ENCODE measurements at regions not wholly inside any gene's neighbourhood (a gene's known extent, or its start where the extent isn't known, plus 50 kb on each side); places are given as distances from the start of the nearest gene placed in this dataset.
"Not testable (repeated sequence)": the region's sequence is repeated elsewhere in the genome, so short reads cannot be mapped to it uniquely, and the experiment has no call there.

DNA sequence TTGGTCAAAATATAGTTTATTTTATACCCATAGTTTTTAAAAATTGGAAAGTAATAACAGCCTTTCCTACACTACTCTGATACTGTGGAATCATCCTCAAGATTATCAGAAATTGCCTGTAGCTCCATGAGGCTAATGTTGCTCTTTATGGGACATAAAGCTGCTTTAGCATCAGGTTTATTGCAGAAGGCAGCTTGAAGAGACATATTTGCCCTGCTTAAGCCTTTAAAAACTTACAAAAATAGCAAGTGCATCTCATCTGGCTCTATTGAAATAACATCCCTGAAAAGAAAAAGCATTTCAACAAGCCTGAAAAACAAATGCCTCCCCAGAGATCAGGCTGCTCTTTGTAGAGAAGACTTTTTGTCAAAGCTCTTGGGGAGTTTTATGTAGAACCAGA lies 142.9 kb upstream of the MON1B start:
- CTCF ChIA-PET: no interaction called here
- Histone ChIP-seq H3K36me3 (ENCODE audit: control insufficient read depth, insufficient read depth, low read length) (no peaks in the 10 kb centered on the region), H3K27me3 (ENCODE audit: control insufficient read depth, insufficient read depth, low read length) (no peaks in the 10 kb centered on the region), H3K4me3 (ENCODE audit: low read depth, low read length) (no peak overlapping the region)
- POLR2A ChIA-PET: no interaction called here
- no peak for DNase-seq (ENCODE audit: low read depth)
- TF ChIP-seq, protein P1, sequence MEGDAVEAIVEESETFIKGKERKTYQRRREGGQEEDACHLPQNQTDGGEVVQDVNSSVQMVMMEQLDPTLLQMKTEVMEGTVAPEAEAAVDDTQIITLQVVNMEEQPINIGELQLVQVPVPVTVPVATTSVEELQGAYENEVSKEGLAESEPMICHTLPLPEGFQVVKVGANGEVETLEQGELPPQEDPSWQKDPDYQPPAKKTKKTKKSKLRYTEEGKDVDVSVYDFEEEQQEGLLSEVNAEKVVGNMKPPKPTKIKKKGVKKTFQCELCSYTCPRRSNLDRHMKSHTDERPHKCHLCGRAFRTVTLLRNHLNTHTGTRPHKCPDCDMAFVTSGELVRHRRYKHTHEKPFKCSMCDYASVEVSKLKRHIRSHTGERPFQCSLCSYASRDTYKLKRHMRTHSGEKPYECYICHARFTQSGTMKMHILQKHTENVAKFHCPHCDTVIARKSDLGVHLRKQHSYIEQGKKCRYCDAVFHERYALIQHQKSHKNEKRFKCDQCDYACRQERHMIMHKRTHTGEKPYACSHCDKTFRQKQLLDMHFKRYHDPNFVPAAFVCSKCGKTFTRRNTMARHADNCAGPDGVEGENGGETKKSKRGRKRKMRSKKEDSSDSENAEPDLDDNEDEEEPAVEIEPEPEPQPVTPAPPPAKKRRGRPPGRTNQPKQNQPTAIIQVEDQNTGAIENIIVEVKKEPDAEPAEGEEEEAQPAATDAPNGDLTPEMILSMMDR (IDR thresholded peaks at IDR 0.05; ENCODE audit: insufficient read depth, low read depth, low read length): no peak

DNA sequence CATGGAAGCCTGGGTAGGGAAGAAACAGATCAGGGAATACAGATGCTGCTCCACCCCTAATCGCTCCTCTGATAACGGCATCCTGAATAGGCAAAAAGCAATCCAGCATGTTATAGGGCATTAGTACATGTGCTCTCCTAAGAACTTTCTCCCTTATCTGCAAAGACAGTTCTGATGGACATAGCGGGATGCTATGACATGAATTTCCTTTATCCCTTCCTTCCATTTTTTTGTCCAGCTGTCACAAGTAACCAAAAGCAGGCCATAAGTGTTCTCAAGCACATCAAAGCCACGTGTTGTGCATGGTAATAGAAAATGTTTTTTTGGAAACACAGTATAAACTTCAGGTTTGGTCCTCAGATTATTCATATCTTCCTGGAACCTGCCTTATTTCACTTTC lies 141.4 kb upstream of the MON1B start:
- TF ChIP-seq, protein P1 (IDR thresholded peaks at IDR 0.05; ENCODE audit: insufficient read depth, low read depth, low read length): no peak
- POLR2A ChIA-PET: no interaction called here
- Histone ChIP-seq H3K27me3 (ENCODE audit: control insufficient read depth, insufficient read depth, low read length) (no peaks in the 10 kb centered on the region), H3K36me3 (ENCODE audit: control insufficient read depth, insufficient read depth, low read length) (no peaks in the 10 kb centered on the region), H3K4me3 (ENCODE audit: low read depth, low read length) (no peak overlapping the region)
- DNase-seq (ENCODE audit: low read depth): no peak
- CTCF ChIA-PET: no interaction called here

DNA sequence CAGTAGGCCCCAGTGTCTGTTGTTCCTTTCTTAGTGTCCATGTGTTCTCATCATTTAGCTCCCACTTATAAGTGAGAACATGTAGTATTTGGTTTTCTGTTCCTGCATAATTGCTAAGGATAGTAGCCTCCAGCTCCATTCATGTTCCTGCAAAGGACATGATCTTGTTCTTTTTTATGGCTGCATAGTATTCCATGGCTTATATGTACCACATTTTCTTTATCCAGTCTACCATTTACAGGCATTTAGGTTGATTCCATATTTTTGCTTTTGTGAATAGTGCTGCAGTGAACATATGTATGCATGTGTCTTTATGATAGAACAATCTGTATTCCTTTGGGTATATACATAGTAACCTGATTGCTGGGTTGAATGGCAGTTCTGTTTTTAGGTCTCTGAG lies 134.4 kb upstream of the MON1B start:
- DNase-seq (ENCODE audit: low read depth); POLR2A ChIA-PET; H3K4me3 ChIP-seq (ENCODE audit: low read depth, low read length); CTCF ChIA-PET; H3K36me3 ChIP-seq (ENCODE audit: control insufficient read depth, insufficient read depth, low read length); H3K27me3 ChIP-seq (ENCODE audit: control insufficient read depth, insufficient read depth, low read length): not testable (repeated sequence)

DNA sequence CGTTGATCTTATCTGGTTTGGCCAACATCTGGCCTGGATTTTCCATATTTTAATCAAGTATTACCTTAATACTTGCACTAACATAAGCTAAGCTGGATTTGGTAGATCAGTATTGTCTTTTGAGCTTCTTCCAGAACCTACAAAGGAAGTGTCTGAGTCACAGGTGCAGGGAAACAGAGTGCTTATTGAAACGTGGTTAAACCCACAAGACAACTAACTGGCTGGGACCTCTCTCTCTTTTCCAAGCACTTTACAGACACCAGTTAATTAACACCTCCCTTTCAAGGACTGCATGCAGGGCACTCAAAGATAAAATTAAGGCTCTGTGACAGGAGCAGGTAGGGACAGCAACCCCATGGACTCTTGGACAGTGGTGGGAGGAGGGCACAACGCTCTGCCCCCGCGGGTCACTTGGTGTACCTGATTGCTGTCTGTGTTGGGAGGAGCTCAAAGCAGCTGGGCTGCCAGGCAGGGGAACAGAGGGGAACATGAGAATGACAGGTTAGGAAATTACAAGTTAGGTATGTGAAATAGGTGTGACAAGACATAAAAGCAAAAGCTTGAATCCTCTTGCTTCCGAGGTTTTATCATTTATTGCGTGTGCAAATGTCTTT lies 133.7 kb upstream of the MON1B start:
- Histone ChIP-seq H3K27me3 (ENCODE audit: control insufficient read depth, insufficient read depth, low read length) (no peaks in the 10 kb centered on the region), H3K36me3 (ENCODE audit: control insufficient read depth, insufficient read depth, low read length) (no peaks in the 10 kb centered on the region), H3K4me3 (ENCODE audit: low read depth, low read length) (no peak overlapping the region)
- POLR2A ChIA-PET: no interaction called here
- CTCF ChIA-PET: no interaction called here
- TF ChIP-seq, protein P1 (IDR thresholded peaks at IDR 0.05; ENCODE audit: insufficient read depth, low read depth, low read length): no peak
- no peak for DNase-seq (ENCODE audit: low read depth)

DNA sequence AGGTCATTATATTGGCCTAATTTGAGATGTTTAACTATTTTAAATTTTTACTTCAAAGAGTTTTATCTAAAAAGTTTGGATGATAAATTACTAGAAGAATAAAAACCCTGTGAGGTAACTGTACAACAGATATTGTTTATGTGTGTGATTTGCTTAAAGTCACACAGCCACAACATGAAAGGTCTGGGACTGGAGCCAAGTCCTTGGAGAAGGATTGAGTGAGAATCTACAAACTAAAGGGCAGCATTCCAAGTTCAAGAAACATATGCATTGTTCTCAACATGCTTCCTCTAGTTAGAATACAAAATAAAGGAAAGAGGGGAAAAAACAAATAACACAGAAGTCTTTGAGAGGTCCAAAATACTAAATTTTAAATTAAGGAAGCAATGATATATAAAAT lies 131.5 kb upstream of the MON1B start:
- CTCF ChIA-PET: no interaction called here
- Histone ChIP-seq H3K27me3 (ENCODE audit: control insufficient read depth, insufficient read depth, low read length) (no peaks in the 10 kb centered on the region), H3K36me3 (ENCODE audit: control insufficient read depth, insufficient read depth, low read length) (no peaks in the 10 kb centered on the region), H3K4me3 (ENCODE audit: low read depth, low read length) (no peak overlapping the region)
- TF ChIP-seq, protein P1 (IDR thresholded peaks at IDR 0.05; ENCODE audit: insufficient read depth, low read depth, low read length): no peak
- no peak for DNase-seq (ENCODE audit: low read depth)
- POLR2A ChIA-PET: no interaction called here

DNA sequence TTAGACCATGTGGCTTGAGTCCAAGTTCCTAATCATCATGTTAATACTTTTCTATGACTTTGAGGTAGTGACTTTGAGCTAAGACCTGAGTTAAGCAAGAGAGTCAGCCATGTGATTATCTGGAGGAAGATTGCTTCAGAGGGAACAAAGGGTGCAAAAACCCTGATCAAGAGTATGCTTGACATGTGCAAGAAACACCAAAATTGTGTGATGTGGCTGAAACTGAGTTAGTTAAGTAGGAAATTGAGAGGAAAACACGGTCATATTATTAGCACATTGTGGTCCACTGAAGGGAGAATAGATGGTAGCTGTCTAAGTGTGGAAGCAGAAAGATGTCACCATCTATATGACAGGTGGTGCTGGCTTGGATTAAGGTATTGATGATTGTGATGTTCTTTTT lies 130.4 kb upstream of the MON1B start:
- DNase-seq (ENCODE audit: low read depth): no peak
- ChIA-PET CTCF (no interaction called here), POLR2A (no interaction called here)
- H3K36me3 ChIP-seq (ENCODE audit: control insufficient read depth, insufficient read depth, low read length): no peaks in the 10 kb centered on the region
- H3K27me3 ChIP-seq (ENCODE audit: control insufficient read depth, insufficient read depth, low read length): no peaks in the 10 kb centered on the region
- no peak overlapping the region for H3K4me3 ChIP-seq (ENCODE audit: low read depth, low read length)
- TF ChIP-seq, protein P1 (IDR thresholded peaks at IDR 0.05; ENCODE audit: insufficient read depth, low read depth, low read length): no peak

Data from BJ (cell line).